ENCODE measurements at regions not wholly inside any gene's neighbourhood (a gene's known extent, or its start where the extent isn't known, plus 50 kb on each side); places are given as distances from the start of the nearest gene placed in this dataset.

GRCh38 chr13:47129461-47129860, 232.6 kb upstream of the HTR2A start:
- no peak for TF ChIP-seq EZH2 (IDR thresholded peaks at IDR 0.05; ENCODE audit: borderline replicate concordance, insufficient read depth, low read depth, low read length, poor library complexity, severe bottlenecking)
- no peak for TF ChIP-seq CTCF (IDR thresholded peaks at IDR 0.05)

Measured in B cell (primary cell).